Hematopoietic multipotent progenitor cell treated with erythropoietin and hydrocortisone succinate and interleukin-3 and kit ligand, for 4 days (in vitro differentiated cells): ENCODE measurements at regions not wholly inside any gene's neighbourhood (a gene's known extent, or its start where the extent isn't known, plus 50 kb on each side); places are given as distances from the start of the nearest gene placed in this dataset.
A peak's percentile ranks its signal among the peaks of the same experiment; 100 is the strongest.

Source experiments
- DNase-seq: peaks from one replicate; pipeline ENCODE4 v3.0.0-alpha.2; 2015

DNA sequence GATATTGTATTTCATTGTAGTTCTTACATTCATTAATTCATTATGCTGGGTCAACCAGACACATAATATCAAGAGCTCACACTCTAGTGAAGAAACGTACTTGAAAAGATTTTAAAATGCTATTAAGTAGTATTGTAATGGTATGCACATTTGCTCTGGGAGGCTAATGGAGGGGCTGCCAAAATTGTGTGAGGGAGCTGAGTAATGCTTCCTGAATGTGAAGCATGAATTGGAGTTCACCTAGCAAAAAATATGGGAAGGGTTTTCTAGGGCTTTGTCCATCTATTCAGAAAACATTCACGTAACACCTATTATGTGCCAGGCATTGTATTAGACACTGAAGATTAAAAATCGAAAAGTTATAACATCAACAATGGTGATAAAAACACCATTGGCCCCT, 403.8 kb upstream of the PDE3A start:
- no peak for DNase-seq

DNA sequence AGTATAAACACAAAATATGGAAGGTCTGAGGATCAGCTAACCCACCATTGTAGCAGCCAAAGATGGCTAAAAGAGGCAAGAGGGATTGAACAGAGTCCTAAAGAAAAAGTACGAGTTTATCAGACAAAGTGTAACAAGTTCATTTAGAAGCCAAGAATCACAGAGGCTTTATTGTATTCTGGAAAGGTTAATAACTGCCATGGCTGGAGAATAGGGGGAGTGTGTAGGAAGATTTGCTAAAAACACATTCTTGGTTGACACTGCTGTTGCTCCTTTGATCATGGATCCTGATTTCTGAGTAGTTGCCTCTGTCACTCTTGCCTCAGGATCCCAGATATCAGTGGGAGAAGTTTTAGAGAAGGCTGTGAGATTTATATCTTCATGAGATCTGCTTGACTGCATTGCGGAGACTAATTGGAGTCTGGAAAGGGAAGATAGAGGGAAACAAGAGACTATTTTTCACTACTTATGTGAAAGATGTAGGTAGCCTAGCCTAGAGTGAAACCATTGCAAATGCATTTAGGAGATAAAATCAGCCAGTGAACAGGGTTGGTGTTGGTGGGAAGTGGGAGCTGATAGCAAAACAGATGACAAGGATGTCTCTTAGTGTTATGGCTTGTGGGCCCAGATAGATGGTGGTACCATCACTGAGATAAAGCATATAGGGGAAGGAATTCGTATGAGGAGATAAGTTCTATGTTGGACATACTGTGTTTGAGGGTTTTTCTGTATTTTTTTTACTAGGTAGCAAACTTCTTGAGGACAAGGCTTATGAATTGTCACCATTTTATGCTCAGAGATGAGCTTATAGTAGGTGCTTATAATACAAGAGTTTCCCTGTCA, 402.9 kb upstream of the PDE3A start:
- peak; percentile 42 for DNase-seq

DNA sequence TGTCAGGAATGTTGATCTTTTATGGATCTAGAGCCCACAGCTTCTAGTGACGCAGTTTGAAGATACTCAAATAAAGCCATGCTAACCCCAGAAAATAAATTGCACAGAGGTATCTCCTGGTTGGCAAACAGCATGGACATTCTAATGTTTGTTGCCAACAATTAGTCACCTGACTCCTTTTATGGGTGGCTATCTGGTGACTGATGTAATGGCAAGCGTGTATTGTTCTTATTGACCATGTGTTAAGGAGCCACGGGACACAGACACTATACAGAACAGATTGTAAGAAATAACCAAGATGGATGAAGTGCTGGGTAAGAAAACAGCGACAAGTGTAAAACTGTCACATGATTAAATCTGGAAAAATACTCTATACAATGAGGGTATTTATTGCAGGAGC, 401.3 kb upstream of the PDE3A start:
- DNase-seq: no peak

DNA sequence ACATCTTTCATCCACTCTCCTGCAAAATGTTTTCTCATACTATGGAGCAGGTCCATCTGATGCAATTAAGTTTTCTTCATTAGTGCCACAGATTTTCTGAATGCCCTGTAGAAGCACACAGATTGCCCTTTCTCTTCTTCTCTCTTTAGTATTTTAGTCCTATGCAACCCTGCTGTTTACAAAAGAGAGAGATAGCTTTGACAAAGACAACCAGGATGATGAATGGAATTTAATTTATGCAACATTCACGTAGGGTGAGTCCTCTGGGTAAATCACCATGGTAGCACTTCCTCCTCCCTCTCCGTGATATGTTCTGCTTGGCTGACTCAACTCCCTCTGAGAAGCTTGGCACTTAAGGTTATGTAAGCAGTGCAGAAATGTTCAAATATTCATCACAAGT, 400.9 kb upstream of the PDE3A start:
- DNase-seq: peak; percentile 18

- DNase-seq: no peak
Measured at GRCh38 chr12:19970116-19970515, 398.2 kb upstream of the PDE3A start.

GRCh38 chr12:19970821-19971220, 397.5 kb upstream of the PDE3A start:
- DNase-seq: no peak

DNA sequence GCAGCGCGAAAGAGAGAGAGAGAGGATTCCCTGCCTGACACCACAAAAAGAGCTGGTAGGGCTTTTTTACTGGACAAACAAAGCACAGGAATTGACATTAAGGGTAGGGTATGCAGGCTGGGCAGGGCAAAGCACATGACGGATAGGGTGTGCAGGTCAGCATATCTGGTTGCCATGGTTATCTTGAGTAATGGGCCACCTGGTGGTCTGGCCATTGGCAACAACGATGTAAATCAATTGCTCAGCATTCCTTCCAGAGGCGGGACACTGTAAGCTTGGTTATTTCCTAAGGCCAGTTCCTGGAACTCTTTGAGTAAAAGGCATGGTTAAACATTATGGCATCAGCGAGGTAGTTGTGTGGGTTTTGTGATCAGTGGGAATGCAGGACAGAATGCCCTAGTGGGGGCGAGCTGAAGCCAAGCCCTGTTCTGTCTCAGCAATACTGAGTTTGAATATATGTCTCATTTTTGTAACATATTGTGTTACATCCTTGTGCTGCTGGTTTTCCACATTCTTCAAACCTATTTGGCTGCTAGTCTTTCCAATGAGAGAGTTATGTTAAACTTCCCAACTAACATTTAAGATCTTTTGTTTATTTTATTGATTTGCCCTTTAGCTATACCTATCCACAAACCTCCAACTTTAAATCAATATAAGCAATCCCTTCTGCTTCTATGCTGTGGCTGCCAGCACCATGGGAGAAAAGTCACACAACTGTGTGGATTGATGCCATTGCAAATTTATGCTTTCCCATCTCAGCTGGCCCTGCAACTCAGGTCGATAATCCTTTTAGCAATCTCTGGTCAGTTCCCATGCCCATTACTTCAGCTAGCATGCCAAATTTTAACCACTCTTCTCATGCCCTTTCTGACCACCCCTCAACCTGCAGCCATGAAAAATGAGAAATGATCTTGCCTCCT, 396.7 kb upstream of the PDE3A start:
- no peak for DNase-seq

GRCh38 chr12:19972325-19973288, 395.7 kb upstream of the PDE3A start:
- DNase-seq: peak; percentile 54

- no peak for DNase-seq
Measured at GRCh38 chr12:19978193-19978592, 390.1 kb upstream of the PDE3A start.

DNA sequence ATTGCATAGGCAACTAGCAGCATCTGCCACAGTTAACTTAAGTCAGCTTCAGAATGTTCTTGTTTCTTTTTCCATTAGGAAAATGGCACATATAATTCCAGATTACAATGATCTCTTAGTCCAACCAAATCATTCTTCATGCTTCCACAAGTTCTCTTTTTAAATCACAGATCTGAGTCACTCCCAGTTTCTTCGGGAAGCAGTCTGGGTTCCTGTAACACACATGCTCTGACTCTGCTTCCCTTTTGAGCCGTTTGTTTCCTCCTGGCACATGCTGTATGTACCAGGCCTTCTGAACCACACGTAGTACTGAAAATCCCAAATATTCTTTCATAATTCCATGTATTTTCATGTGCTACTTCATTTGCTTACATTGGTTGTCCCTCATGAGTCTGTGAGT, 388.8 kb upstream of the PDE3A start:
- no peak for DNase-seq

DNA sequence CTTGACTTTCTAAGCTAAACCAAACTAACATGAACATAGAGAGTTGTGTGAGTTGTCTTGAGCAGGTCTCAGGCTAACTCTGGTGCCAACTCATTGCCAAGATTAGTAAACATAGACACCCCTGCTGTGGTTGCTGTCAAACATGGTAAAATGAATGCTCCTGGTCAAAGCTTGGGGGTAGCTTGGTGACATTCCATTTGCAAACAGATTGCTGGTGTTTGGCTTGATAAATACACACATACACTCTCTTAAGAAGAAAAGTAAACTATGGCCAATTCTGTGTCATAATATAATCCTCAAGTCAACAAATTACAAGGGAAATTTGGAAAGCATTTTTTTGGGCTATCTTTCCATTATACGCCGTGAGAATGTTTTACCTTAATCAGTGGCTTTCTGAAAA, 386.4 kb upstream of the PDE3A start:
- DNase-seq: no peak

- no peak for DNase-seq
Measured at GRCh38 chr12:19988001-19988400, 380.3 kb upstream of the PDE3A start.

DNA sequence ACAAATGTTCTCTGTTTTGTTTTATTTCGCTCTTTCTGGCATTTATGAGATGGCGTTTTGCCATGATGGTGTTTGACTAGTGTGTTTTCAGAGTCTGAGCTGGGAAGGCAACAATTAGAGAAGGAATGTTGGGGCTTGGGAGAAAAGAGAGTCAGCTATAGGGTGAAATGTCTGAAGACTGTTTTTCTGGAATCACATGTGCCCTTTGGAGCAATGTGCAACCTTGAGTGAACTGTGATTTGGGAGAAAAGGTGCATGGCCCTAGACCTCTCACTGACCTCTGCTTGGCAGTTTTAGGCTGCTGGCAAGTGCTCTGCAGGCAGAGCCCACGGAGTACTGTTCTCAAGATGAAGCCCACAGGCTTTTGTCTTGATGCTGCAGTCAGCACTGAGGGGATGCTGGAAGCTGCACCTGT, 379.9 kb upstream of the PDE3A start:
- DNase-seq: no peak

- no peak for DNase-seq
Measured at GRCh38 chr12:19988948-19989347, 379.4 kb upstream of the PDE3A start.

- DNase-seq: no peak
Measured at GRCh38 chr12:19991146-19991545, 377.2 kb upstream of the PDE3A start.

- no peak for DNase-seq
Measured at GRCh38 chr12:19992311-19992710, 376.0 kb upstream of the PDE3A start.

DNA sequence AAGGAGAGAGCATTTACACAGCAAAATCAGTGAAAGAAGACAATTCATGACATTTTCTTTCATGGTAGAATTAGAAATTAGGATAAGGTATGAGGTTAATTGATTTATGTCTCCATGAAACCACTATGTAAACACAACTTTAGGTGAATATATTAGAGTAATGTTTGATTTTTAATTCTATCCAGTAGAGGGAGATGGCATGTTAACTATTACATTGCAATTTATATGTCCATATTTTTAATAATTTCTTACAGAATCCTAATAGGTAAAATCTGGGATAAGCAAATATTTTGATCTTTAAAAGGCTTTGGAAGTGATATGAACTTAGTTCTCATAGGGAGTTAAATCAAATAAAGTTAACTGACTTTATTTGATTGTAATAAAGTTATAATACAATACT, 373.4 kb upstream of the PDE3A start:
- DNase-seq: no peak

GRCh38 chr12:19997656-19998400, 370.5 kb upstream of the PDE3A start:
- DNase-seq: no peak

GRCh38 chr12:19998411-19998810, 369.9 kb upstream of the PDE3A start:
- DNase-seq: no peak

GRCh38 chr12:19998961-19999804, 369.2 kb upstream of the PDE3A start:
- DNase-seq: no peak

DNA sequence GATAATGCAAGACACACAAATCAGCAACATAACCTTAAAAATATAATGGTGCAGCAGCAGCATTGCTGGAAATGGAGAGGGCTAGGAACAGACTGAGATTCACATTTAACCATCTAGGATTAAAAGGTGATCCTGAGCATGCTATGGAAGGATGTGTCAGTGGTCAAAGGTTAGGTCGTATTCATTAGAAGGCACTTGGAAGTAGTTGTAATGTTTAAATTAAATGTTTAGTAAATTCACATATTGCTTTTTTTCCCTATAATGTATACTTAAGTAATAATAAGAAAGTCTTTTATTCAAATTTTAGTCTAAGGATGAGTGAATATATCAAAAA, 368.6 kb upstream of the PDE3A start:
- no peak for DNase-seq
